Smooth muscle cell of the brain vasculature (primary cell): ENCODE measurements at regions not wholly inside any gene's neighbourhood (a gene's known extent, or its start where the extent isn't known, plus 50 kb on each side); places are given as distances from the start of the nearest gene placed in this dataset.
A peak's percentile ranks its signal among the peaks of the same experiment; 100 is the strongest.
"Not testable (repeated sequence)": the region's sequence is repeated elsewhere in the genome, so short reads cannot be mapped to it uniquely, and the experiment has no call there.

ENCODE experiments used
- DNase-seq: peaks from one replicate; pipeline ENCODE4 v3.0.0-alpha.2; 2012; ENCODE audit warnings: low read depth, low spot score

DNA sequence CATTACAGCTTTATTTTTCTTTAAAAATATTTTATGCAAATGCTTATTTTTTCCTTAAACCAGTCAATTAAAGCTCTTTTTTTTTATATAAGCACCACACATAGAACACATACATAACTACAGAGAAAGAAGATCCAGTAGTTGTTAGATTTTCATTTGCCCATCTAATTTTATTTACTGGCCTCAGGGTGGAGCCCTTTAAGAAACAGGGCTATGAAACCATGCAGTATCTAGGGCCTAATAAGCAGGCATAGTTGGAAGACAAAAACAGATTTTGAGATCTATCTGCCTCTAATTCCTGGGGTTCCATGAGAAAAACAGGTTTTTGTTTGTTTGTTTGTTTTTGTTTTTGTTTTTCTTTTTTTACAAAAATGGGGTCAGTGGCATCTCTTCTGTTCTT, 120.6 kb downstream of the BCHE start:
- DNase-seq = no peak

DNA sequence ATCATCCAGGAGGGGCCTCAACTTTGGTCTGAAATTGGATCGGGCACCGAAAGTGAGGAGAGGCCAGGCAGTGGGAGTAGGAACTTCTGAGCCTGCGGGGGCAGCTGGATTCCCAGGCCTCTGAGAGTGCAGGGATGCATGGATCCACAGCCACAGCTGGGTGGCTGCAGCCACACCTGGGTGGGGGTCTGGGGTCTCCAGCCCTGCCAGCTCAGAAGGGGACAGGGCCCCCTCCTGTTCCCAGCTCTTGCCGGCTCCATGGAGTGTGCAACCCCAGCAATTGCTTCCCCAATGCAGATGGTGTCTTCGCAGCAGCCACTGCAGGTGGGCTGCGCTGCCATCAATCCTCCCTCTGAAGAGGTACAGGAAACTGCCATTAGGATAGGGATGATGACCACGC, 123.7 kb downstream of the BCHE start:
- DNase-seq = no peak

DNA sequence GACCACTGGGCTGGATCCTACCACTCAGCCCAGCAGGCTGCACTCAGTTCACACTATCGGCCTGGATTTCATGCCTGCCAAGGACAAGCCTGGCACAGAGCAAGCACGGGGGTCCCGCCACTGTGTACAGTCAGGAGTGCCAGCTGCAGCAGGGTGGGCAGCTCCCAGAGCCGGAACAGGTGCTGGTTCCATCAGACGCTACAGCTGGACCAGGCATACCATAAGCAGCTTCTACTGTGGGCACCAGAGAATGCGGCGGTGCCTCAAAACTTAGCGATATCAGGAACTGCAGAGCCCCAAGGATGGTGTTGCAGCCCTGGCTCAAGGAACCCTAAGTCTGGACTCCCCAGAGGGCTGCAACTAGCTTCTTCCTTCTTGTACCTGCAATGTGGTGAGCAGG, 124.8 kb downstream of the BCHE start:
- DNase-seq = no peak

DNA sequence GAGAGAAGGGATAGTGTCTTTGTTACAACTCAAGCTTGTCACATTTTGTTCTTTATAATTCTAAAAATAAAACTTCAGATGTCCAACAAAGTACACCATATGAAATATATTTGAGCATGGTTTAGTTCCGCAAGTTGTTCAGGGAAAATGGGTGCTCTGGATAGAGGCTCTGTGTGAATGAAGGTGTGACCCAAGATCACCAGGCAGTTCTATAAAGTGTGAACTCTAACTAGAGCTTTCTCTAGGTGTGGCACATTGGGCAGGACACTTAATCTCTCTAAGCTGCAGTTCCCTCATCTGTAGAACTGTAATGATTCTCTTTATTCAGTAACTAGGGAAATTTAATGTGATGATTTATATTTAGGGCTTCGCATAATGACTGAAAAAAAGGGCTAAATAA, 139.3 kb downstream of the BCHE start:
- DNase-seq = no peak

DNA sequence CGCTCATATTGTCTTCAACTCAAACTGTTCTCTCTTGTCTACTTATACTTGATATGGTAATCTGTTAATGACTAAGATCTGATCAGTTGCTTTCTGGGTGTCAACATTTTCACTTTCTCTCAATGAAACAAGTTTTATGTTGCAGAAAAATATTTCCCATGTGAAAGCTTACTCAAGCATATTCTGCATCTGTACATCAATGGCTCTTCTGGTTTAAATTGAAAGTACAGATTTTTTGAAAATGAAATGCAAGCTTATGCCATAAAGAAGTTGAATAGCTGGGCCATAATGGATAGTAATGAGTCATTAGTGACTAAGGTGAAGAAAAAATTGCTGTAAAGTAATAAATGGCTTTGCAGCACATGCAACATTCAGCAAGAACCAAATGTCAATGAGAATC, 140.7 kb downstream of the BCHE start:
- no peak for DNase-seq

DNA sequence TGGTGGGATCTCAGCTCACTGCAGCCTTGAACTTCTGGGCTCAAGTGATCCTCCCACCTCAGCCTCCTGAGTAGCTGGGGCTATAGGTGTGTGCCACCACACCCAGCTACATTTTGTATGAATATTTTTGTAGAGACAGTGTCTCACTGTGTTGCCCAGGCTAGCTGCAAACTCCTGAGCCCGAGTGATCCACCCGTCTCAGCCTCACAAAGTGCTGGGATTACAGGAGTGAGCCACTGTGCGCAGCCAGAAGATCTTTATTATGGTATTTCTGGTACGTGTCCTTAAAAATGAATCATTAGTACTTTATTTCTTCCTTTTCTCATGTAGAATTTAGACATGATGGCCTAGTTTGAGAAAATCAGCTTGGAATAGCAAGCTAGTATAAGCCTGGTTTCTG, 153.3 kb downstream of the BCHE start:
- no peak for DNase-seq

DNA sequence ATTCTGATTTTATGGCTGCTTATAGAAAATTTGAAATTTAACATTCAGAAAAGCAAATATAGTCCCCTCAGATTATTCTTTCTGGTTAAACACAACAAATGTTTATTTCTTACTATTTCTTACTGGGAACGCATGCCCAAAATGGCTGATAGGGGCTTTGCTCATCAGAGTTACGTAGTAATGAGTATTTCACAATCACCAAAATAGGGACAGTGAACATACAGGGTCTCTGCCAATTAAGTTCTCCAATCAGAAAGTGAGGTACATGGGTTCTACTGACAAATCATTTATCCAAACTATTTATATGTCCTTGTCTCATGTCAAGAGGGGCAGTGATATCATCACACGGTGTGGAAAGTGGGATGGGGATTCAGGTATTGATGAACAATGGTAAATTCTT, 154.5 kb downstream of the BCHE start:
- DNase-seq = no peak

DNA sequence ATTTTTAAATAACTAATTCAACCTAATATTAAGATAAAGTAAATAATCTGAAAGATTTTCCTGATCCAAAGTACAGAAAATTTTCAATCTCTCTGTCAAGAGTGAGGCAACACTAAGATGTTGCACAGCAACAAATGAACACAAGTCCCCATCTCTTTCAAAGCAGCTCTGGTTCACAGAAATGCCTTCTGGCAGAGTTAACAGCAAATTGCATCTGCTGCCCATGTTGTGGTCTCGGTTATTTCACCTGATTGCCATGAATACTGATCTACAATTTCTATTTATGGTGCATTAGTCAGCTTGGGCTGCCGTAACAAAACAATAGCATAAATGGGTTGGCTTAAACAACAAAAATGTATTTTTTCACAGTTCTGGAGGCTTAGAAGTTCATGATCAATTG, 167.3 kb downstream of the BCHE start:
- DNase-seq = no peak

DNA sequence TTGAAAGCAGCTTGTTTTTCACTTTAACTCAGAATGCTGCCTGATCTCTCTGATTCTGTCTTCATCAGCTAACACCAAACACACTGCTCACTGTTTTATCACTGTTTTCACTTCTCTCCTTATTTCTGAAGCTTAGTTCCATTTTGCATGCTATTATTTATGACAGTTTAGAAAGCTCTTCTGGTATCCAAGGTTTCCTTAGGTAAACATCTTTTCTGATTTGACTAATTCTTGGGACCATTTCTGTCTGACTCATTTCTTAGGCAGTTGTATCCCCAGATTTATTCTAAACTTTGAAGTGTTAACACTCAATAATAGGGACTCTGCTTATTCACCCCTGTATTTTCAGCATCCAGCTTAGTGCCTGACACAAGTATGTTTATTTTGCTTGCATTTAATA, 167.7 kb downstream of the BCHE start:
- DNase-seq = no peak

DNA sequence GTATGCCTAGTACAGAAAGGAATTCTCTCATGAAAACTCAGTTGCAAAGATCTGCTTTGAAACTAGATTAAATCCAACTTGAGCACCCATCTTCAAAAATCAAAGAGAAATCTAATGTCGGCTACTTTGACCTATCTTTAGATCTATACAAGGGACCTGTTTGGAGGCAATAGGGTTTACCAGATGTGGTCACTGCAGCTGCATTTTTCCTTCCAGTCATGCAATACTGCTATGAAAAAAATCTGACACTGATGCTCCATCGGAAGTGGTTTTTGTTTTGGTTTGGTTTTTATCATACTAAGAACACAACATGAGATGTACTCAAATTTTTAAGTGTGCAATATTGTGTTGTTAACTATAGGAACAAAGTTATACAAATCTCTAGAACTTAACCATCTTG, 169.5 kb downstream of the BCHE start:
- no peak for DNase-seq

DNA sequence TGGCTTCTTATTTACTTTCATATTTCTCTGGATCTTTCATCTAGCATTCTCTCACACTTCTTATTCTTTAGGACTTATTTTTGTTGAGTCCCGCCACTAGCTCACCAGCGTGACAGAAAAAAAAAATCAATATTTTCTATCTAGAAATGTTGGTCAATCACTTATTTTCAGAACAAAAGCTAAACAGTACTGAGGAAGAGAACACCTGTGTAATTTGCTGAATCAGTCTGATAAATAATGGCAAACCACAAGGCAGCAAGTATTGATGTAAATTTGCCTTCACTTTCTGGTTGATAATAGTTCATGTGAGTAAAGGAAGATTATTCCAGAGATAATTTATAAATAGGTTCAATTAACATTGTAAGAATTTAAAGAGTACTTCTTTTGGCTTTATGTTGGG, 179.2 kb downstream of the BCHE start:
- no peak for DNase-seq

DNA sequence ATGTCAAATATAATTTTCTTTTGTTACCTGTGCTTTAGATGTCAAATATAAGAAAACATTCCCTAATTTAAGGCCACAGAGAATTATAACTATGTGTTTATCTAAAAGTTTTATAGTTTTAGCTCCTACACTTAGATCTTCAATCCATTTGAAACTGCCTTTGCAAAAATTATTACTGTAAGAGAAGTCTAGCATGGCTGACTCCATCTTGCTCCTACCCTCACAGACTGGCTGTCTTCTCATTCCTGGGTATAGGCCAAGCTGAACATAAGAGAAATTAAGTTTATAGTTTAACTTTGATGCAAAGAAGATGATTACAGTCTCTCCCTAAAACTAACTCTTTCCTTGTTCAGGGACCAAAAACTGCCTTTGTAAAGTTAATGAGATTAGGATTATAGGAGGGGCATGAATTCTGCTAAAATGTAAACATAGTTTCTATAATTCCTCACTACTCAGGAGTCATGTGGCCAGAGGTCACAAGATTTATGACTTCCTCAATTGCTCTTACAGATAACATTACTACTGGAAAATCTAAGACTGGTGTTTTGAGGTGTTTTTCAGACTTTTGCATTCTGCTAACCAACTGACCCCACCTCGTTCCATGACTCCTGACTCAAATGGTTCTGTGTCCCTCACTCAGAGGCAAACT, 184.0 kb downstream of the BCHE start:
- no peak for DNase-seq

DNA sequence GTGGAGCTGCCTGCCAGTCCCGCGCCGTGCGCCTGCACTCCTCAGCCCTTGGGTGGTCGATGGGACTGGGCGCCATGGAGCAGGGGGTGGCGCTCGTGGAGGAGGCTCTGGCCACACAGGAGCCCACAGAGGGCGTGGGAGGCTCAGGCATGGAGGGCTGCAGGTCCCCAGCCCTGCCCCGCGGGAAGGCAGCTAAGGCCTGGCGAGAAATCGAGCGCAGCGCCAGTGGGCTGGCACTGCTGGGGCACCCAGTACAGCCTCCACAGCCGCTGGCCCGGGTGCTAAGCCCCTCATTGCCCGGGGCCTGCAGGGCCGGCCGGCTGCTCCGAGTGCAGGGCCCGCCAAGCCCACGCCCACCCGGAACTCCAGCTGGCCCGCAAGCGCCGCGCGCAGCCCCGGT, 187.9 kb downstream of the BCHE start:
- DNase-seq = not testable (repeated sequence)

DNA sequence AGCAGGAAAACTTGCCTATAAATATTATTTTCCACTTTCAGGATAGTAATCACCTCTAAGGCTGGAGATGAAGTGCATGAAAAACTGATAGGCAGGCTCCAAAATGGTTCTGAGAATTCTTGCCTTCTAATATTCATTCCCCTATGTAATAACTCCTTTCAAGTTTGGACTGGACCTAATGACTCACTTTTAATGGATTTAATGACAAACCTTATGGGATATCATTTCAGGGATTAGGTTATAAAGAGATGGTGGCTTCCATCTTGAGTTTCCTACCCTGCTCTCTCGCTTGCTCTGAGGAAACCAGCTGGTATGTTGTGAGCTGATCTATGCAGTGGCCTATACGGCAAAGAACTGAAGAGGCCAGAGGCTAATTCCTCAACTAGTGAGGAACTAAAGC, 192.0 kb downstream of the BCHE start:
- no peak for DNase-seq

DNA sequence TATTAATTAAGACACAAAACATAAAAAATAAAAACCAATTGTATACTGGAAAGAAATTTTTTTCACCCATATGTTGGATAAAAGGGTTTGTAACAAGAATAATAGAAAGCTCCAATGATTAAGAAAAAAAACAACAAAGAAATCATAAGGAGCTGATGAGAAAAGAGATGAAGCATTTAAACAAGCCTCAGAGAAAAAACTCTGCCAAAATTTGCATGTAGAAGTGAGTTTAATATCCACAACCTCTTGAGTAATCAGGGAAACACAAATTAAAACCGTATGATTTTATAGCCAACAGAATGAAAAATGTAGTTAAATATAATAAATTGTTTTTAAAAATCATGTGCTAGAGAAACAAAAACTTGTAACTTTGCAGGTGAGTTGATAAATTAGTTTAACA, 192.9 kb downstream of the BCHE start:
- no peak for DNase-seq

DNA sequence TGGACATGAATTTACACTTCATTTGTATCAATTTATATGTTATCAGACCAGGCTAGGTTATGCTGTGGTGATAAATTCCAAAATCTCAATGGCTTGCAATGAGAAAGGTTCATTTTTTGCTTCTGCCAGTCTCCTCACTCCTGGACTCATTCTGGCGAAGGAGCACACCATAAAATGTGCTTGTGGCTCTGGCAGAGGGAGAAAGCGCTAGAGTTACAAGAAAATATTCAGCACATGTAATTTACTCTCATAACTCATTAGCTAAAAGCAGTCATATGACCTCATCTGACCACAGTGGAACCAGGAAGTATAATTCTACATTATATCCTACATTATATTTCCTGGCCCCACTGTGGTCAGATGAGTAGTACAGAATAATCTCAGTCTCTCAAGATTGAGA, 193.8 kb downstream of the BCHE start:
- no peak for DNase-seq

DNA sequence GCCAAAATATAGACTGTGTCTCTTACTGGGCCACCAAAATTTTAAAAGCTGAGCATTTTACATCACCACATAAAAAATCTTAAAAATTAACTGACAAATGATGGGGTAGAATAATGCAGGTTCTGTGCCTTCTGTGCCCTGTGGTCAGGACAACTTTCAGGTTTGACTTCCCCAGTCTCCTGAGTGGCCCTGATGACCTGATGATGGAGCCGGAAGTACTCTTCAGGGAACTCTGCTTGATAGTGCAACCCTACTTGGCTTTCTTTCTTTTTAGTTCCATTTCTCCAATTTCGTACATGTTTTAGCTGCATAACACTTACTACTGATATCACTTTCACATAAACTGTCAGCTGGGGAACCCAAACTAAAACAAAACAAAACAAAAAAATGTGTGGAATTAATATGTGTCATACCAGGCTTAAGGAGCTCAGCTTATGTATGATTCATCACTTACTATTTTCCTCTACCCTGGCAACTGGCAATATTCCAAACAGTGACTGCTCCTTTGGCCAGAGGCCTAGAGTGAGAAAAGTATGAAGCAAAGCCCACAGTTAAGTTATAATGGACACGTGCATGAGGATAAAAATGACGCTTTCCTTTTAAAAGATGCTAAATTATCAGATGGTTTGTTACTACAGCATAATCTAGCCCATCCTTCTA, 194.3 kb downstream of the BCHE start:
- peak; percentile 92 for DNase-seq

DNA sequence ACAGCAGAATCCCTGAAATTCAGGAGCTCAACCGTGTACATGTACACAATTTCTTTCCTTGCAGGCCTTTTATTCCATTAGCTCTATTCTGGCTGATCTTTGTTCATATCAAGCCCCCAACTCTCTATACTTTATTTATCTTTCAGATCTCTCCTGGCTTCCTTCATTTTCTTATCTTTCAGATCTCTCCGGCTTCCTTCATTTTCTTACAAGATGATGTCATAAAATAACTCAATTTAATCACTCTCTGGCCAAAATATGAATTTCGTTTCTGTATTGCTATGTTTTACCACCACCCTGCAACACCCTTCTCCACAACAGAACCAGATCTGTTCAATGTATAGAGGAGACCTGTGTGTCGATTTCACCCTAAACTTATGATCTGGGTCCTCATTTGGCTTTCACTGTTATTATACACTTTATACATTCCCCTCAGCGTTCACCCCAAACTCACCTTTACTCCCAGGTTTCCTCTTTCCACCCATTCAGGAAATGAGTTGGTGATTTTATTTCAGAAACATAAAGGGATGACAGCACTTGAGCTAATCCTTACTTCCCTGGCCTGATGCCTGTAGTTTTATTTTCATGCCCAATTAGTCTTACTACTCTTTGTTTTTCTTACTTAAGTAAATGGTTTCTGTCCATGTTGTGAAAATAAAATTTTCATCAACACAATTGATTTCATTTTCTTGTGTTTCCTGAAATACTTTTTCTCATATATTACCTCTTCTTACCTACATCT, 195.5 kb downstream of the BCHE start:
- no peak for DNase-seq

DNA sequence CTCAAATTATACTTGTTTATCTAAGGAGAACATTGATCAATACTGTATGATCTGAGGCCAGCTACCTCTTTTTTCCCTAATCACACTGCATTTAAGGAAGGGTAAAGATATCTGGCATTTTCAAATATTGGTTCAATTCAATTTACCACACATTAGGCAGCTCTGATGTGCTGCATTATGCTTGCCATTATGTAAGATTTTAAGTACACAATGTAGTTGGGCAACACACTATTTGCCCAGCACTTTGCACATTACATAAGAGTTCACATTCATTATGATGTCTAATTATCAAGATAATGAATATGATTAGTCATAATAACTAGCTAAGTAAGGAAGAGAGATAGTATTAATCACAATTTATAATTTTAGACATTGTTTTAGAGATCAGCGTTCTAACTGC, 196.3 kb downstream of the BCHE start:
- DNase-seq = no peak

DNA sequence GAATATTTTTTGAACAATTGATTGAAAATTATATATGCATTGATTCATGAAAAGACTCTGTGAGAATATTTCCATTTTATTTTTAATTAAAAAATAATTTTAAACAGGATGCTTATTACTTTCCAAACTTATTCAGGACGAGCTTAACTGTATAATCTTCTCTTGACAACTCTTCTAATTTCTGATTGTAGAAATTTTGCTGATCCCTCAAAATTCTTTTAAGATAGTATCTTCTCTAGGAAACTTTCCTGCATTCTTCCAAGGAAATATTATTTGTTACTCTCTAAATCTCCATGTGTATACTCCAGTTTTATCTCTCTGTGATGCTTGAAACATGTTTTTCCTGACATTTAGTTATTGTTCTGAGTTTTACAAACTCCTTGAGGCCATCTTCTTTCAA, 197.2 kb downstream of the BCHE start:
- no peak for DNase-seq

DNA sequence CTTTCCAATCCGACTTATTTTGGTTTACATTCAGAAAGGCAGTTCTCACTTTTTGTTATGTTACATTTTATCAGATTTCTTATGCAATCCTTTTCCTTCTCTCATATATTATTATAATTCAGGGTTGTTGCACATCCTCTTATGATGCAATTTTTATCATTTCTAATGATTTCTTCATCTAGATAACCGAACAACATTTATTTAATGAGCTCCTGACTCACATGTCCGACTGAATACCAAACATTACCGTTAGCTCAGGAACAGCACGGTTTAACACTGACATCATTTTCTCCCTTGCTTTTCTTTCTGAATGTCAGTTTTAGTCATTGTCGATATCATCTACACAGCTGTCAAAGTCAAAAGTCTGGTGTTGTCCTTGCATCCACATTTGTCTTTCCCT, 199.2 kb downstream of the BCHE start:
- no peak for DNase-seq

DNA sequence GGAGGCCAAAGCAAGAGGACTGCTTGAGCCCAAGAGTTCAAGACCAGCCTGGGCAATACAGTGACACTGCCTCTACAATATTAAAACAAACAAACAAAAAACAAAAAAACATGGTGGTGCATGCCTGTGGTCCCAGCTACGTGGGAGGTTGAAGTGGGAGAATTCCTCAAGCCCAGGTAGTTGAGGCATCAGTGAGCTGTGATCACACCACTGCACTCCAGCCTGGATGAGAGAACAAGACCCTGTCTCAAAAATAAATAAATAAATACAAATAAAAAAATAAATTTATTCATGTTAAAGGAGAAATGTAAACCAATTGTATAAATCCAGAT, 200.6 kb downstream of the BCHE start:
- DNase-seq = no peak
